Activated CD4-positive, alpha-beta T cell treated with anti-CD3 and anti-CD28 coated beads, Interleukin-2, amount 10 ng/mL, durations not matched to agents 7 days and 5 days (primary cell): ENCODE measurements at regions not wholly inside any gene's neighbourhood (a gene's known extent, or its start where the extent isn't known, plus 50 kb on each side); places are given as distances from the start of the nearest gene placed in this dataset.

ENCODE experiments used
- CTCF ChIA-PET: fragments of 350-600 bp; sonication (Branson Sonifier 250); formaldehyde crosslinking; loops from one replicate; lab custom pipeline; 2021; ENCODE audit warnings: antibody characterized with exemption; lab: Charles Lee
- POLR2A ChIA-PET: fragments of 350-600 bp; sonication (Branson Sonifier 250); formaldehyde crosslinking; loops from one replicate; lab custom pipeline; 2021; ENCODE audit warnings: antibody characterized with exemption; lab: Charles Lee
- DNase-seq: peaks from one replicate; pipeline ENCODE4 v3.0.0-alpha.2; 2020
- H3K27ac Mint-ChIP-seq: one replicate; pipeline ENCODE4 v1.8.0; 2021; ENCODE audit warnings: mild to moderate bottlenecking, moderate library complexity, mixed read lengths
- H3K27me3 Mint-ChIP-seq: one replicate; pipeline ENCODE4 v1.8.0; 2021; ENCODE audit warnings: mixed read lengths
- H3K36me3 Mint-ChIP-seq: one replicate; pipeline ENCODE4 v1.8.0; 2021; ENCODE audit warnings: low read depth, mixed read lengths
- H3K4me1 Mint-ChIP-seq: one replicate; pipeline ENCODE4 v1.8.0; 2021; ENCODE audit warnings: mixed read lengths
- H3K4me3 Mint-ChIP-seq: one replicate; pipeline ENCODE4 v1.8.0; 2021; ENCODE audit warnings: mild to moderate bottlenecking, moderate library complexity, mixed read lengths
- H3K9me3 Mint-ChIP-seq: one replicate; pipeline ENCODE4 v1.8.0; 2021; ENCODE audit warnings: mixed read lengths

DNA sequence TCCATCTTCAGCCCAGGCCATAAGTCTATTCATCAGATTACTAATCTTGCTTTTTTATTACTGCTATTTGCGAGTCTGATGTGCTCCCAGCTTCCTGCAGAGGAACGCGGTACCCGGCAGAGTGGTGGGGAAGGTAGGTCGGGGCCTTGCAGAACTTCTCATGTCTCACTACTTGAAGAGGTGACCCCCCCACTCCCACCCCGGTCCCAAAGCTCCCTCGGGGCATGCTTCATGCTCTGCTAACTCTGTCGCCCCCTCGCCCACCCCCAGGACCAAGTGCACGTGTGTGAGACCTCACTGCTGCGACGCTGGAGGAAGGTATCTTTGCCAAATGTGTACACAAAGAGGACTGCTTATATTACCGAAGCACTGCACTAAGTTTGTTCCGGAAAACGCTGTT is 129.4 kb upstream of the RAB12 start:
- H3K36me3 Mint-ChIP-seq = no peaks in the 10 kb centered on the region
- POLR2A ChIA-PET = no interaction called here
- no peaks in the 10 kb centered on the region for H3K9me3 Mint-ChIP-seq
- peaks cover 9% of the 10 kb centered on the region for H3K27me3 Mint-ChIP-seq
- CTCF ChIA-PET = no interaction called here
- H3K4me1 Mint-ChIP-seq = no peaks in the 10 kb centered on the region
- no peak for DNase-seq
- no peak overlapping the region for H3K27ac Mint-ChIP-seq
- H3K4me3 Mint-ChIP-seq = no peak overlapping the region

DNA sequence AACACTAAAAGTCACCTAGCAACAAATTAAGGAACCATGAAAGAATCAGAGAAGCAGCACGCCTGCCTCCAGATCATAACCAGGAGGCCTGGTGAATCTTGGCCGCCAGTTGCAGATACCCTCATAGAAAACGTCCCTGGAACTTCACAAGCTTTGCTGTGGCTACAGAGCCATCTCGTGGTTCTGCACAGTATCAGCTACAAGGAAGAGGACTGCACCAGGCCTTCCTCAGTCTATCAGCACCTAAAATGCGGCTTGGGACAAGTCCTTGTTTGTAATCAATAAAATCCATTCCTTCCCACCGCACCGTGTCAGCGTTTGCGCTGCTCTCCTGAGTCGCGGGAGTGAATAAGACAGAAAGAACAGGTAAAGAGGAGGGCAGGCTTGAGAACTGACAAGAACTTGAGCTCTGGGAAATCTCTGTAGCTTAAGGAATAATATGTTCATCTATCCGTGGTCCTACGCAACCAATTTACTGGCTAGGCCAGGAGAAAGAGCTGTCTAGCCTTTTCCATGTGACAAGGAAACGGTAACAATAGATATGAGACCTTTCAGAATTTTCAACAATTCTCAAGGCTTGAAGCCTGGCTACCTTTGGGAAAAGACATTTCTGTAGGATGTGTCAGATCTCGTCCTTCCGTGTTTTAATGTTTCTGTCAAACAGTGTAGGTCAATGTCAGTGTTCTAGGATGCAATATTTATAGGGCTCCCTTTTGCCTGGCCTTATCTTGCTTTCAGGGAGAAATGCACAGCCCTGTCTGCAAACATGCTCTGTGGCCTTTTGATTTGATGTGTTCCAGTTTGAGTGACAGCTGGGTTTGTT is 128.5 kb upstream of the RAB12 start:
- no peaks in the 10 kb centered on the region for H3K4me1 Mint-ChIP-seq
- CTCF ChIA-PET = no interaction called here
- H3K27ac Mint-ChIP-seq = no peak overlapping the region
- H3K9me3 Mint-ChIP-seq = no peaks in the 10 kb centered on the region
- no peak for DNase-seq
- H3K27me3 Mint-ChIP-seq = peaks cover 9% of the 10 kb centered on the region
- H3K4me3 Mint-ChIP-seq = no peak overlapping the region
- POLR2A ChIA-PET = no interaction called here
- H3K36me3 Mint-ChIP-seq = no peaks in the 10 kb centered on the region

DNA sequence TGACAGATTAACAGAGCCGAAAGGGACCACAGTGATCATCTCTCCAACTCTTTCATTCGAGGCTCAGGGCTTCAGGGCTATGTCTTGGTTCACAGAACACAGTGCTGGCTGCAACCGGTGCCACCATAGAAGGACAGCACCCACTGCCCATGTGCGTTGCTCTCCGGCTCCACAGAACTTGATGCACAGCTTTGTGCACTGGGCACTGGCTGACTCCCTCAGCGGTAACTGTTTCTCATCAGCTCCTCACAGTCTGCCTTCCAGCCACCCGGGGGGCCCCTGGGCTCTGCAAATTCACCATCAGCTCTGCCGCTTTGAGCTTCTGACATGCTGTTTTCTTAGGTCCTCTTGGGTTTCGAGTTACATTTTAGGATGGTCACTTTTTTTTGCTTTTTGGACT is 124.3 kb upstream of the RAB12 start:
- no peaks in the 10 kb centered on the region for H3K9me3 Mint-ChIP-seq
- ChIA-PET POLR2A (no interaction called here), CTCF (no interaction called here)
- no peak overlapping the region for H3K27ac Mint-ChIP-seq
- no peak for DNase-seq
- H3K27me3 Mint-ChIP-seq = peaks cover 7% of the 10 kb centered on the region
- H3K4me3 Mint-ChIP-seq = no peak overlapping the region
- H3K4me1 Mint-ChIP-seq = no peaks in the 10 kb centered on the region
- no peaks in the 10 kb centered on the region for H3K36me3 Mint-ChIP-seq

DNA sequence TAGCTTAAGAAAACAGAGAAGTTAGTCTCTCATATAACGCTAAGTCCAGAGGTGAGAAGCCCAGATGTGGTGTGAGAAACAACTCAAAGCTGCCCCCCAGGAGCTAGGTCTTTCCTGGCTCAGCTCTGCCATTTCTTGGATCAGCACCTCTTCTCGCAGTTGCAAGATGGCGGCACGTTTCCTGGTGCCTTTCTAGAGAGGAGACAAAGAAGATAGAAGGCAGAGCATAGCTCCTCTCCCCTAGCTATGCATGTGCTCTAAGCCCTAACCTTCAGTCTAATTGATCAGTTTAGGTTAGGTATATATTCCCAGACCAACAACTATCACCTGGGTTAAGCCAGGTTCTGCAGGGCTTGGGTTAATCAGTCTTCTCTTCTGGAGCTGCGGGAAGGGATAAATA is 119.5 kb upstream of the RAB12 start:
- DNase-seq = no peak
- H3K27ac Mint-ChIP-seq = no peak overlapping the region
- no peaks in the 10 kb centered on the region for H3K36me3 Mint-ChIP-seq
- peaks cover 3% of the 10 kb centered on the region for H3K27me3 Mint-ChIP-seq
- POLR2A ChIA-PET = no interaction called here
- no peaks in the 10 kb centered on the region for H3K4me1 Mint-ChIP-seq
- CTCF ChIA-PET = no interaction called here
- no peaks in the 10 kb centered on the region for H3K9me3 Mint-ChIP-seq
- no peak overlapping the region for H3K4me3 Mint-ChIP-seq

DNA sequence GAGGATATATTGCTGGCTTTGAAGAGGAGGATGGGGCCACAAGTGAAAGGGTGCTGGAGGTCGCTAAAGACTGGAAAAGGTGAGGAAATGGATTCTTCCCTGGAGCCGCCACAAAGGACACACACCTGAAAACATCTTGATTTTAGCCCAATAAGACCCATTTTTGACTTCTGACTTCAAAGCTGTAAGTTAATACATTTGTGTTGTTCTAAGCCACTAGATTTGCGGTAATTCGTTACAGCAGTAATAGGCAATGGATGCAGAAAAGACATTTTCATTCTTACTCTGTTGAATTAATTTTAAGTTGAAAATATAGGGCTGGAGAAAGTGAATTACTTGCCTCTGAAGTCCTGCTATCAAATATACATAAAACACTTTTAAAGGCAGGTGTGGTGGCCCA is 117.7 kb upstream of the RAB12 start:
- Mint-ChIP-seq H3K27ac (no peak overlapping the region), H3K4me3 (no peak overlapping the region), H3K9me3 (no peaks in the 10 kb centered on the region), H3K27me3 (peaks cover 9% of the 10 kb centered on the region), H3K4me1 (no peaks in the 10 kb centered on the region), H3K36me3 (no peaks in the 10 kb centered on the region)
- CTCF ChIA-PET = no interaction called here
- POLR2A ChIA-PET = no interaction called here
- no peak for DNase-seq

DNA sequence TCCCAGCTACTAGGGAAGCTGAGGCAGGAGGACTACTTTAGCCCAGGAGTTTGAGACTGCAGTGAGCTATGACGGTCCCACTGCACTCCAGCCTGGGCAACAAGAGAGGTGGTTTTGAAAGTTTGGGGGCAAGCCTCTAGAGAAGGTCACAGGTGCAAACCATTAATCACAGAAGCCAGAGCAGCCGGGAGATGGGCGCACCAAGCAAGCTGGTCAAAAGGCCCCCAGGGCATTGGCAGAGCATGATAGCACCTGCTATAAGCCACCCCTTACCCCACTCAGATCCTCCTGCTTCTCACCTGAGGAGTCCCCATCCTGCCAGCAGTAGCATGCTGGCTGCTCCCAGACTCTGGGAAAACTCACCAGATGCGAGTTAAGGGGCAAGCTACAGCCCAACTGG is 116.1 kb upstream of the RAB12 start:
- DNase-seq = no peak
- H3K27me3 Mint-ChIP-seq = peaks cover 9% of the 10 kb centered on the region
- H3K4me1 Mint-ChIP-seq = no peaks in the 10 kb centered on the region
- H3K36me3 Mint-ChIP-seq = no peaks in the 10 kb centered on the region
- no peak overlapping the region for H3K27ac Mint-ChIP-seq
- no peaks in the 10 kb centered on the region for H3K9me3 Mint-ChIP-seq
- ChIA-PET POLR2A (no interaction called here), CTCF (no interaction called here)
- H3K4me3 Mint-ChIP-seq = no peak overlapping the region

DNA sequence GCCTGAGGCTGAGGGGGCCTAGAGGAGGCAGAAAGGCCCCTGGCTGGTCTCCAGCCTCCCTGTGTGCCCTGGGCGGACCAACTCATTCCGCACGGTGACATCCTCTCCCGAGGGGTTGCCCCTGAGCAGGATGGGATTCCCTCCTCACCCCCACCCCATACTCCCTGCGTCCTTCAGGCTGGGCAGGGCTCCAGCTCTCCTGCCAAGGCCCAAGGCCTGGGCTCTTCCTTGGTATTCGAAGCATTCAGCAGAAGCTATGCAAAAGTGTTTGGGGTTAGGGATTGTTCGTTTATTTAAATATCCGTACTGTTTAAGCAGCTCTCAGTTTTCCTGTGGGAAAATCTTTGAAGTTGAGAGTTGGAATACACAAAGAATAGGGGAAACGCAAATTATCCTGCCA is 113.1 kb upstream of the RAB12 start:
- Mint-ChIP-seq H3K36me3 (no peaks in the 10 kb centered on the region), H3K27ac (no peak overlapping the region), H3K4me1 (no peaks in the 10 kb centered on the region), H3K27me3 (peaks cover 10% of the 10 kb centered on the region), H3K4me3 (no peak overlapping the region), H3K9me3 (no peaks in the 10 kb centered on the region)
- ChIA-PET CTCF (no interaction called here), POLR2A (no interaction called here)
- no peak for DNase-seq

DNA sequence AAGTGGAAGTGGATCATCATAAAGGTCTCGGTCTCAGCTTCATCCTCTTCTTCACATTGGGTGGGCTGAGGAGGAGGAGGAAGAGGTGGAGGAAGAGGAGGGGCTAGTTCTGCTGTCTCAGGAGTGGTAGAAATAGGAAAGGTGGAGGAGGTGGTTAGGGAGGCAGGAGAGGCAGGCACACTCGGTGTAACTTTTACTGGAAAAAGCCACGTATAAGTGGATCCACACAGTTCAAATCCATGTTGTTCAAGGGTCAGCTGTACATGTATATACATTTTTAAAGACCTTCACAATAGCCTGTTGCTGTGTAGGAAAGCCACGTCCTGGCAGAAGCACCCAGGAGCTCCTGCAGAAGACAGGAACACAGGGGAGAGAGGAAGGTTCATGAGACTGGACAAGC is 110.3 kb upstream of the RAB12 start:
- ChIA-PET CTCF (no interaction called here), POLR2A (no interaction called here)
- no peaks in the 10 kb centered on the region for H3K4me1 Mint-ChIP-seq
- no peaks in the 10 kb centered on the region for H3K9me3 Mint-ChIP-seq
- no peak overlapping the region for H3K27ac Mint-ChIP-seq
- no peak overlapping the region for H3K4me3 Mint-ChIP-seq
- H3K36me3 Mint-ChIP-seq = no peaks in the 10 kb centered on the region
- peaks cover 8% of the 10 kb centered on the region for H3K27me3 Mint-ChIP-seq
- no peak for DNase-seq

DNA sequence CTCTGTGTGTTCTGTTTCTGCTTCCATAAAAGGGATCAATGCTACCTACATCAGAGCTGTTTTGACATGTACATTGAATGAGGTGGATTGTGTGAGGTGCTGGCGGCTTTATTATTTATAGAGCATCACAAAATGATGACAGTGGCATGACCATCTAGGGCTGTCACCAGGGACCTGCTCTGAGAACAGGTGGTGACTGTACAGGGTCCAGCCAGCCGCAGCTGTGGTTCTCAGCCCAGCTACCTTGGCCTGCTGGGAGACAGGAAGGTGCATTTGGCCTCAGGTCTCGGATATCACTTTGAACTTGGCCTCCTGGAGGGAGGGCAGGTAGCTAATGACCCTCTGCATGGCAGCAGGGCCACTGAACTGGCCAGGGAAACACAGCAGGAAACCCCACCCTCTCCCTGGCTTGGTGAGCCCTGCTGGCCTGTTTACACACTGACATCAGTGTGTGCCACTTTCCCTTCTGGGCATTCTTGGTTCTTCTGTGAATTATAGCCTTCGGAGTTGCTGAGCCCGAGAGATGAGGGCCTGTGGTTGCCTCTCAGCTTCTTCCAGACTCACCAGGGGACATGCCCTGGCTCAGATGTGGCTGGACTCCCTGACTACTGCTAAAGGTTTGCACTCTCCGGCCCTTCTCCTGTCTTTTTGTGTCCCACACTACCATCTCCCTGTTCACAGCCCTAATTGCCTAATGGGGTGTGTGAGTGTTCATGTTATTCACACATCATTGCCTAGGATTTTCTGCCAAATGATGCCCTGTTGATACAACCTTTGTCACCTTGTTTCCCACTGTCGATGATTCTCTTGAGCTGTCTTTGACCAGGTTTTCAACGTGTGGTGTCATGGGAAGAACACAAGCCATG is 109.2 kb upstream of the RAB12 start:
- no peaks in the 10 kb centered on the region for H3K9me3 Mint-ChIP-seq
- no peaks in the 10 kb centered on the region for H3K4me1 Mint-ChIP-seq
- no peak for DNase-seq
- no peaks in the 10 kb centered on the region for H3K36me3 Mint-ChIP-seq
- ChIA-PET POLR2A (no interaction called here), CTCF (no interaction called here)
- H3K4me3 Mint-ChIP-seq = no peak overlapping the region
- H3K27ac Mint-ChIP-seq = no peak overlapping the region
- H3K27me3 Mint-ChIP-seq = peaks cover 8% of the 10 kb centered on the region

DNA sequence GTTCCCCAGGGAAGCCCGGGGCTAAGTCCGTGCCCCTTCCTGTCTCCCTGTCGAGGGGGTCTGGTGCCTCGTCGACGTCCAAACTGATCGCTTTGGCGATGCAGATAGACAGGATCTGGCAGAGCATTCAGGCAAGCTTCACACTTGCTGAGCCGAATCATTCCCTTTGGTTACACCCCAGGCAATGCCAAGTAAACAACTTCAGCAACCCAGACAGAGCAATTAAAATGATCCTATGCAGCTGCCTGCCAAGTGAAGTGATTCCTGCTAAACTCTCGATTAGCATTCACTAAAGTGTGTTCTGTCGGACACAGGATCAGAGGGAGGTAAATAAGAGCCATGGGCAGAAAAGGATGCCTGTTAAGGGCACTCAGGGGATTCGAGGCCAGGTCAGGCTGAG is 108.2 kb upstream of the RAB12 start:
- ChIA-PET POLR2A (no interaction called here), CTCF (no interaction called here)
- Mint-ChIP-seq H3K9me3 (no peaks in the 10 kb centered on the region), H3K4me3 (no peak overlapping the region), H3K27ac (no peak overlapping the region), H3K4me1 (no peaks in the 10 kb centered on the region), H3K36me3 (no peaks in the 10 kb centered on the region), H3K27me3 (peaks cover 2% of the 10 kb centered on the region)
- DNase-seq = no peak

DNA sequence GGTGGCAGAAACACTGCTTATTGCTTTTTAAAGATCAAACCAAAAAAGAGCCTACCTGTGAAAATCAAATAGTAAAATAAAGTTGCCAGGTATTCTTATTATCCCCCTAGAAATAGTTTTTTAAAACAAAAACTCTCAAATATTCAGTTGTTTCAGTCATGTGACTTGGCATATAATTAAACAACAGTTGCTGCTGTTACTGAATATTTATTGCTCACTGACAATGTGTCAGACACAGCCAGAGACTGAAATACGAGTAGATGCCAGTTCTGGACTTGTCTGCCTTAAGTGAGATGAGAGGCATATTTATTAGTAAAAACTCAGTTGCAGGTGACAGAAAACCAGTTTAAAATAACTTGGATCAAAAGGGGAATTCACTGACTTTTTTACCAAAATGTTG is 106.0 kb upstream of the RAB12 start:
- no peak for DNase-seq
- no peaks in the 10 kb centered on the region for H3K36me3 Mint-ChIP-seq
- peaks cover 2% of the 10 kb centered on the region for H3K27me3 Mint-ChIP-seq
- ChIA-PET CTCF (no interaction called here), POLR2A (no interaction called here)
- no peak overlapping the region for H3K27ac Mint-ChIP-seq
- H3K4me1 Mint-ChIP-seq = no peaks in the 10 kb centered on the region
- no peak overlapping the region for H3K4me3 Mint-ChIP-seq
- H3K9me3 Mint-ChIP-seq = no peaks in the 10 kb centered on the region

DNA sequence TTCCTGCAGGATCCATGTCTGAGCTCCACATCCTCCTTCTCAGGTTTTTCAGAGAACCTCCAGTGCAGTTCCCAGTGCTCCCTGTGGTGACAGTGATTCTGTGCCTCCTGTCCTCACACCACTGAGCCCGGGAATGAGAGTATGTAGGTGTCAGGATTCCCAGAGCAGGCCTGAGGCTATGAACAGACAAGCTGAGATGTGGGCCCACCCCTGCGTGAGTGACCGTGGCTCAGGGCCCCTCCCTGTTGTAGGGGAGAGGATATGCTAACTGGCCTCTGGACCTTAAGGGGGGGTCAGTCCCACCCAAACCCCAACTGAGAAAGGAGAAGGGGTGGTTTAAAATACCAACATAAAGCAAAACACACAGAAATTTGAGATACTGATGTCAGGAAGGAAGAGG is 104.8 kb upstream of the RAB12 start:
- CTCF ChIA-PET = no interaction called here
- POLR2A ChIA-PET = no interaction called here
- H3K4me1 Mint-ChIP-seq = no peaks in the 10 kb centered on the region
- peaks cover 2% of the 10 kb centered on the region for H3K27me3 Mint-ChIP-seq
- H3K4me3 Mint-ChIP-seq = no peak overlapping the region
- H3K9me3 Mint-ChIP-seq = no peaks in the 10 kb centered on the region
- no peak for DNase-seq
- H3K36me3 Mint-ChIP-seq = no peaks in the 10 kb centered on the region
- no peak overlapping the region for H3K27ac Mint-ChIP-seq

DNA sequence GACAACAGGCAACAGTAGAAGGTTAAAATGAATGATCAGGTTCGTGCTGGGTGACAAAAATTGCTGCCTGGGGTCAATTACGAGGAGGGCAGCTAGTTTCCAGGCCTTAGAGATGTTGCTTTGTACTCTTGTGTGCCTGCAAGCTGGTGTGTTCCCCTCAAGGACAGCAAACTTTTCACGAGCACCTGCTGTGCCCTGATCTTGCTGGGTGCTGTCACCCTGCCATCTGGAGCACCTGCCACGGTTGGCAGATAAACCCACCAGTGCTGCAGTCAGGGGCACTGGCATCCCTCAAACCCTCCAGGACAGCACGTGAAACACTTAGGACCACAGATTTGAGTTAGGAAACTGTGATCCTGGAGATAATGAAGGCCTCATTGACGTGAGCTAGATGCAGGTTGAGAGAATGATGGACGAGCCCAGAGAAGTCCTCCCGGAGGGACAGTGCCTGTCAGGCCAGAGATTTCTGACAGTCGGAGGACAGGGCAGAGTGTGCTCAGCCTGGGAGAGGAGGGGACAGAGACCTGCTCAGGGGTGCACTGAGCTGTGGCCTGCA is 104.3 kb upstream of the RAB12 start:
- CTCF ChIA-PET = no interaction called here
- DNase-seq = no peak
- no peaks in the 10 kb centered on the region for H3K4me1 Mint-ChIP-seq
- H3K9me3 Mint-ChIP-seq = no peaks in the 10 kb centered on the region
- no peaks in the 10 kb centered on the region for H3K36me3 Mint-ChIP-seq
- no peak overlapping the region for H3K4me3 Mint-ChIP-seq
- no peaks in the 10 kb centered on the region for H3K27me3 Mint-ChIP-seq
- H3K27ac Mint-ChIP-seq = no peak overlapping the region
- POLR2A ChIA-PET = no interaction called here
